PC-9 (cell line): ENCODE measurements at regions not wholly inside any gene's neighbourhood (a gene's known extent, or its start where the extent isn't known, plus 50 kb on each side); places are given as distances from the start of the nearest gene placed in this dataset.

Source experiments
- EZH2 ChIP-seq: fragments of 200-600 bp; sonication (generic); IDR thresholded peaks from 2 replicates; pipeline ENCODE4 v1.8.0; 2017; ENCODE audit warnings: antibody characterized with exemption, low read depth
- TF ChIP-seq, protein P1 (sequence below): fragments of 200-600 bp; sonication (generic); conservative IDR thresholded peaks from 2 replicates; pipeline ENCODE4 v1.6.1; 2017; ENCODE audit warnings: mixed run types, antibody characterized with exemption, mild to moderate bottlenecking, moderate library complexity

GRCh38 chr20:7818477-7818876 lies 121.8 kb downstream of the HAO1 start:
- TF ChIP-seq, protein P1, sequence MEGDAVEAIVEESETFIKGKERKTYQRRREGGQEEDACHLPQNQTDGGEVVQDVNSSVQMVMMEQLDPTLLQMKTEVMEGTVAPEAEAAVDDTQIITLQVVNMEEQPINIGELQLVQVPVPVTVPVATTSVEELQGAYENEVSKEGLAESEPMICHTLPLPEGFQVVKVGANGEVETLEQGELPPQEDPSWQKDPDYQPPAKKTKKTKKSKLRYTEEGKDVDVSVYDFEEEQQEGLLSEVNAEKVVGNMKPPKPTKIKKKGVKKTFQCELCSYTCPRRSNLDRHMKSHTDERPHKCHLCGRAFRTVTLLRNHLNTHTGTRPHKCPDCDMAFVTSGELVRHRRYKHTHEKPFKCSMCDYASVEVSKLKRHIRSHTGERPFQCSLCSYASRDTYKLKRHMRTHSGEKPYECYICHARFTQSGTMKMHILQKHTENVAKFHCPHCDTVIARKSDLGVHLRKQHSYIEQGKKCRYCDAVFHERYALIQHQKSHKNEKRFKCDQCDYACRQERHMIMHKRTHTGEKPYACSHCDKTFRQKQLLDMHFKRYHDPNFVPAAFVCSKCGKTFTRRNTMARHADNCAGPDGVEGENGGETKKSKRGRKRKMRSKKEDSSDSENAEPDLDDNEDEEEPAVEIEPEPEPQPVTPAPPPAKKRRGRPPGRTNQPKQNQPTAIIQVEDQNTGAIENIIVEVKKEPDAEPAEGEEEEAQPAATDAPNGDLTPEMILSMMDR: no peak
- TF ChIP-seq EZH2: no peak
